HCT116 (cell line): ENCODE measurements at regions not wholly inside any gene's neighbourhood (a gene's known extent, or its start where the extent isn't known, plus 50 kb on each side); places are given as distances from the start of the nearest gene placed in this dataset.

Experiments used
- EZH2 ChIP-seq: fragments of 200-600 bp; sonication (generic); IDR thresholded peaks from 2 replicates; pipeline ENCODE4 v1.6.1; 2017; ENCODE audit warnings: antibody characterized with exemption, mixed run types
- EZH2phosphoT487 ChIP-seq: fragments of 200-600 bp; IDR thresholded peaks from 2 replicates; pipeline ENCODE4 v1.6.1; 2018; ENCODE audit warnings: antibody characterized with exemption, borderline replicate concordance
- TF ChIP-seq, protein P1 (sequence below), 3 experiments: fragments of 200-600 bp in 1 of 3; sonication (generic) in 1 of 3; IDR thresholded peaks in 2 of 3; conservative IDR thresholded peaks in 1 of 3; 2 replicates each; pipeline ENCODE4 v1.5.1; 2012 to 2017; ENCODE audit warnings: low read depth in 2 of 3, low read length in 2 of 3, antibody characterized with exemption in 1 of 3, borderline replicate concordance in 1 of 3, control low read depth in 1 of 3, mild to moderate bottlenecking in 1 of 3, mixed read lengths in 1 of 3, mixed run types in 1 of 3, moderate library complexity in 1 of 3; ENCODE audit not compliant: insufficient read depth in 1 of 3

DNA sequence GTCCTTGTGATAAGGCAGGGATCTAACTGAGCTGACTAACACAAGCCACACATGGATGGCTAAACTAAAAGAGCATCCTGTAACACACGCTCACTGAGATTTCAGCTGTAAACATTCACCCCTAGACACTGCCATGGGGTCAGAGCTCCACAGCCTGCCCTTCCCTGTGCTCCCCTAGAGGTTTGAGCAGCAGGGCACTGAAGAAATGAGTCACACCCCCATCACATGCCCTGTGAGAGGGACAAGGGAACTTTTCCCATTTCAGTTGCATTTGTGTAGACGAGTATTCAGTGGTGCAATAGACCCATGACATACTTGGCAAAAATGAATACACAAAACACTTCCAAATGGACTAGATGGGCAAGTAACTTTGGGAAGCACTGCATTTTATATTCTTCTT, 402.4 kb upstream of the LRRTM1 start:
- no peak for TF ChIP-seq EZH2
- TF ChIP-seq, protein P1, sequence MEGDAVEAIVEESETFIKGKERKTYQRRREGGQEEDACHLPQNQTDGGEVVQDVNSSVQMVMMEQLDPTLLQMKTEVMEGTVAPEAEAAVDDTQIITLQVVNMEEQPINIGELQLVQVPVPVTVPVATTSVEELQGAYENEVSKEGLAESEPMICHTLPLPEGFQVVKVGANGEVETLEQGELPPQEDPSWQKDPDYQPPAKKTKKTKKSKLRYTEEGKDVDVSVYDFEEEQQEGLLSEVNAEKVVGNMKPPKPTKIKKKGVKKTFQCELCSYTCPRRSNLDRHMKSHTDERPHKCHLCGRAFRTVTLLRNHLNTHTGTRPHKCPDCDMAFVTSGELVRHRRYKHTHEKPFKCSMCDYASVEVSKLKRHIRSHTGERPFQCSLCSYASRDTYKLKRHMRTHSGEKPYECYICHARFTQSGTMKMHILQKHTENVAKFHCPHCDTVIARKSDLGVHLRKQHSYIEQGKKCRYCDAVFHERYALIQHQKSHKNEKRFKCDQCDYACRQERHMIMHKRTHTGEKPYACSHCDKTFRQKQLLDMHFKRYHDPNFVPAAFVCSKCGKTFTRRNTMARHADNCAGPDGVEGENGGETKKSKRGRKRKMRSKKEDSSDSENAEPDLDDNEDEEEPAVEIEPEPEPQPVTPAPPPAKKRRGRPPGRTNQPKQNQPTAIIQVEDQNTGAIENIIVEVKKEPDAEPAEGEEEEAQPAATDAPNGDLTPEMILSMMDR (IDR thresholded peaks at IDR 0.05 in 2 of 3, conservative IDR thresholded peaks at IDR 0.05 in 1 of 3; ENCODE audit: borderline replicate concordance in 1 of 3, insufficient read depth in 1 of 3, low read depth in 2 of 3, low read length in 2 of 3), result no peak
- no peak for TF ChIP-seq EZH2phosphoT487
